ENCODE measurements at regions not wholly inside any gene's neighbourhood (a gene's known extent, or its start where the extent isn't known, plus 50 kb on each side); places are given as distances from the start of the nearest gene placed in this dataset.

DNA sequence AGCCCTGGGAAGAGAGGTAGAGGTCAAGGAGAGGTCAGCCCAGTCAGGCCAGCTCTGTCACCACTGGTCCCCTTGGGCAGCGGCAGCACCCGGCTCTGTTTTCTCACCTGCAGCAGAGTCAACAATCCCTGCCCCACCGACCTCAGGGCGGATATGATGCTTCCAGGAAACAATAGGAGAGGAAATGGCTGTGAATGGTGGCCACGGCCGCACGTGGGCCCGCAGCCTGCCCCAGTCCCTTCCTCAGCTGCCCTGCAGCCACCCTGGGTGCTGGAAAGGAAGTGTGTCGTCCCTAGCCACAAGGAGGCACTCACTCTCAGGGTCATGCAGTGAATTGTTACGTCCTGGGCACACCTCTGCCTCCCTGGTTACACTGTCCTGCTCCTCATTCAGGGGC lies 92.5 kb upstream of the ENPP6 start:
- DNase-seq (ENCODE audit: low spot score), result no peak

DNA sequence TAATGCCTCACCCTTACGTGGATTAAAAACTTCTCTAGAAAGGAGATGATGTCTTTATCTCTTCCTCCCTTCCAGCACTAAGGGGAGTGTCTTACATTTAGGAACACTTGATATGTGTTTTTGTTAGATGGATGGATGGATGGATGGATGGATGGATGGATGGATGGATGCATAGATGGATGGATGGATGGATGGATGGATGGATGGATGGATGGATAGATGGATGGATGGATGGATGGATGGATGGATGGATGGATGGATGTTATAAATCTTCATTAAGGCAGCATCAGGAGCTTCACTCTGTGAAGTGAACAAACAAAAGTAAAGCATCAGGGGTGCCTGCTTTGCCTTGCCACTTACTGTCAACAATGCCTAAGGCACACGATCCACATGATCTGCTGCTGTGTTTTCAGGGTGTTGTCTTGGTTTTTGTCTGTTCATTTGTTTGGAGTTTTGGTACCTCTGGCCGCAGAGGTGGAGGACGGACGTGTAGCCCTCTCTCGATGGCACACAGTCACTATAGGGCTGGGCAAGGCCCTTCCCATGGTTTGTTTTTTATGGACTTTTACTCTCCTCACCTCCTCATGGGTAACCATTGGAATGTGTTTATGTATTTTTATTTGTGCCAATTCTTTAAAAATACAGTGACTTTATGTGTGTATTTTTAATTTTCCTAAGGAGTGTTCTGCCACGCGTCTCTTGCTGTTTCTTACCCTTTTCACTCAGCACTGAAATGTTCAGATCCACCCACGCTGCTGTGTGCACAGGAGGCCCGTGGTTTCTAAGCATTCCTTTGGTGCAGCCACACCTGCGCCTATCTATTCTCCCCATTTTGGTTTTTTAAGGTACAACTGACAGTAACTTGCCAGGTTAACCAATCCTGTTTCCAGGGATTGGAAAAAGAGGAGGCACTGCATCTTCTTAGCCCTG lies 91.8 kb upstream of the ENPP6 start:
- DNase-seq (ENCODE audit: low spot score), result no peak

DNA sequence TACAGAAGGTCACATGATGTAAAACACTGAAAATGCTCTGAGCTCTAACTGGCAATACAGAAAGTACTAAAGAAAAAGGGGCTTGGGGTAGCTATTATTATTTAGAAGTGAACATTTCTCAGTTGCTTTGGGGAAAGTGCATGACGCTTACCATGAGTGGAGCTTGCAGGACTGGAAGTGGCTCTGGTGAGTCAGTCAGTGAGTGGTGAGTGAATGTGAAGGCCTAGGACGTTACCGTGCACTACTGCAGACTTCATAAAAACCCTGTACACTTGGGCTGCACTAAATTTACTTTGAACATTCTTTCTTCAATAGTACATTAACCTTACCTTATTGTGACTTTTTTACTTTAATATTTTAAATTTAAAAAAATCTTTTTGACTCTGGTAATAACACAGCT lies 89.3 kb upstream of the ENPP6 start:
- no peak for DNase-seq (ENCODE audit: low spot score)

DNA sequence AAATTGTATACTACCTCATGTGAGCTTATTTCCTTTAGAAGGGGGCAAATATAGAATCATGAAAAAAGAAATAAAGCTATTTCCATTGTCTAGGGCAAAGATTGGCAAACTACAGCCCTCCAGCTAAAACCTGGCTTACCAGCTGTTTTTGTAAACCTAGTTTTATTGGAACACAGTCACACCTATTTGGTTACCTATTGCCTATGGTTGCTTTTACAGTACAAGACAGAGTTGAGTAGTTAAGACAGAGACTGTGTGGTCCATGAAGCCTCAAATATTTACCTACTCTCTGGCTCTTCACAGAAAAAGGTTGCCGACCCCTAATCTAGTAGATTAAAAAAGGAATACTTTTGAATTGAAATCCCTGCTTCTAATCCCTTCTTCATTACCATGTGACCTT lies 88.8 kb upstream of the ENPP6 start:
- DNase-seq (ENCODE audit: low spot score), result no peak

DNA sequence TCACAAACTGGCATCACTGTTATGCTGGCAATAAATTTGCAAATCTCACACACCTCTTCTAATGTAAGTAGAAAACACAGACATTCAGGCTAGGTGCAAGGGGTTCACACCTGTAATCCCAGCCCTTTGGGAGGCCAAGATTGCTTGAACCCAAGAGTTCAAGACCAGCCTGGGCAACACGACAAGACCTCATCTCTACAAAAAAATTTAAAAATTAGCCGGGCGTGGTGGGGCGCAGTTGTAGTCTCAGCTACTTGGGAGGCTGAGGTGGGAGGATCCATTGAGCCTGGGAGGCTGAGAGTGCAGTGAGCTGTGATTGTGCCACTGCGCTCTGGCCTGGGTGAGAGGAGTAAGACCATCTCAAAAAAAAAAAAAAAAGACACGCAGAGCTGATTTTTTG lies 83.1 kb upstream of the ENPP6 start:
- no peak for DNase-seq (ENCODE audit: low spot score)

DNA sequence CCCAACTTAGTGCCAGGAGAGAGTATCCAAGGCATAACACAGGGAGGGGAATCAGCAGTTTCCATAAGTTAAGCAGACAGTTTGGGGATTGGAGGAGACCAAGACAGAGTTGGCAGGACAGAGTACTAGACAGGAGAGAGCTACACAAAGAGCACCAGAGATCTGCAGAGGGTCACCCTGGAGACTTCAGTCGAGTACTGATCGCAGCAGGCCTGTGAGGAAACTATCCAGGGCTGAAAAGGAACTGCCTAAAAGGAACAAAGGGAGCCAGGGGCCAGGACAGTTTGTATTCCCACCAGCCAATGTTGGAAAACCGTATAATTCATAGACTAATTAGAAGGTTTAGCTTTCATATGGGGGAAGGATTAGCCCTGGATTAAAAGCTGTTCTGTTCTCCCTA lies 80.6 kb upstream of the ENPP6 start:
- DNase-seq (ENCODE audit: low spot score), result no peak

DNA sequence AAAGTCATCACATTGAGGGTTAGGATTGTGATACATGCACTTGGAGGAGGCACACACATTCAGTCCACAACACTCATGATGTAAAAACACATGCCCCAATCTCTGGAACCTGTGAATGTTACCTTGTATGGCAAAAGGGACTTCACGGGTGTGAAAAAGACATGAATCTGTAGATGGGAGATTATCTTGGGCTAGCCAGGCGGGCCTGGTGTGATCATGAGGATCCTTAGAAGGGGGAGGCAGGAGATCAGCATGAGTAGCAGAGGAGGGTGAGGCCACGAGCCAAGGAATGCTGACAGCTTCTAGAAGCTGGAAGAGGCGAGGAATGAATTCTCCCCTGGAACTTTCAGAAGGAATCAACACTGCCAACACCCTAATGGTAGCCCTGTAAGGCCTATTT lies 77.5 kb upstream of the ENPP6 start:
- no peak for DNase-seq (ENCODE audit: low spot score)

DNA sequence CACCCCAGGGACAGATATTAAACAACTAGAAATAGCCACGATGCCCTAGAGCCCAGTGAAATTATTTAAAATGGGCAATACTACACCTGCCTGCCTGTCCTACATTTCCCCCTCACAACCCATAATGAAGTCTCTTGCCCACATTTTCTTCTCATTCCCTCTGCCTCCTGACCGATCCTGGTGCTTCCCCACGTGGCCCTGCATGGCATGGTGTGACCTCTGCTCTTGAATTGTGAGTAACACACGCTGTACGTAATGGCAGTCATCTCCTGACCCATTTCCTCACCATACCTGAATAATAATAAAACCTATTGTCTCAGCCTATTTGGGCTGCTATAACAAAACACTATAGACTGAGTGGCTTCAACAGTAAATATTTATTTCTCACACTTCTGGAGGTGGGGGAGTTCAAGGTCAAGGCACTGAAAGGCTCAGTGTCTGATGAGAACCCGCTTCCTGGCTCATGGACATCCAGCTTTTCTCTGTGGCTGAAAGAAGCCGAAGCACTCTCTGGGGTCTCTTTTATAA lies 77.0 kb upstream of the ENPP6 start:
- no peak for DNase-seq (ENCODE audit: low spot score)

DNA sequence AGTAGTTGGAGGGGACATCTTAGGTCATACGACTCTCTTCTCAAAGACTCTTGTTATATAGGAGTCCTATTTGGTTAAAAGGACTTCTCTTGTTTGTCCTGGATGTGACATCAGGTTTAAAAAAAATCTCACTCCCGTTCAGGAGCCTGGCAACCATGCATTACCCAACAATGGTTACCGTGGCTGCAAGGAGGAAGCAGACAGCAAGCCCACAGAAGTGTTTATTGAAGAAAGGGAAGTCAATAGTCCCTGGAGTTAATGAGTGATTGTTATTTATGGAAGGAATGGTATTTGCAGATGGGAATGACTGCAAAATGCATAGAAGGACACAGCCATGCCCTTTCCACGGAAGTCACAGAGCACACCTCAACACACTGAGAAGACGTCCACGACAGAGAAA lies 75.9 kb upstream of the ENPP6 start:
- DNase-seq (ENCODE audit: low spot score), result no peak

DNA sequence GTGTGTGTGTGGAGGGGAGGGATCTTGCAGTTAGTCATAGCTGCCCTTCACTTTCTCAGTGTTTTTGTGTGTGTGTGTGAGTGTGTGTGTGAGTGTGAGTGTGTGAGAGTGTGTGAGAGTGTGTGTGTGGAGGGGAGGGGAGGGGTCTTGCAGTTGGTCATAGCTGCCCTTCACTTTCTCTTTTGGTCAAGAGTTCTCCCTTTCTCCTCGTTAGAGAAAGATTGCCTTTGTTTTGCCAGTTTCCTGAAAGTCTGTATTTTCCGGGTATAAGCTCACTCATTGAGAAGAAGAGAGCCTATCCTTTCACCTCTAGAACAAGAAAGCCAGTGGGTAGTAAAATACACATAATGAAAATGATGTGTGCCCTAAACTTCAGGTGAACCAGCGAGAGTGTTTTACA lies 75.2 kb upstream of the ENPP6 start:
- no peak for DNase-seq (ENCODE audit: low spot score)

DNA sequence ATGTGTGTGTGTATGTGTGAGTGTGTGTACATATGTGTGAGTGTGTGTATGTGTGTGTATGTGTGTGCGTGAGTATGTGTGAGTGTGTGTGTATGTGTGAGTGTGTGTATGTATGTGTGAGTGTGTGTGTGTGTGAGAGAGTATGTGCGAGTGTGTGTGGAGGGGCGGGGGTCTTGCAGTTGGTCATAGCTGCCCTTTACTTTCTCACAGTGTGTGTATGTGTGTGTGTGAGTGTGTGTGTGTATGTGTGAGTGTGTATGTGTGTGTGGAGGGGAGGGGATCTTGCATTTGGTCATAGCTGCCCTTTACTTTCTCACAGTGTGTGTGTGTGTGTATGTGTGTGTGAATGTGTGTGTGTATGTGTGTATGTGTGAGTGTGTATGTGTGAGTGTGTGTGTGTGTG lies 74.8 kb upstream of the ENPP6 start:
- DNase-seq (ENCODE audit: low spot score), result no peak

DNA sequence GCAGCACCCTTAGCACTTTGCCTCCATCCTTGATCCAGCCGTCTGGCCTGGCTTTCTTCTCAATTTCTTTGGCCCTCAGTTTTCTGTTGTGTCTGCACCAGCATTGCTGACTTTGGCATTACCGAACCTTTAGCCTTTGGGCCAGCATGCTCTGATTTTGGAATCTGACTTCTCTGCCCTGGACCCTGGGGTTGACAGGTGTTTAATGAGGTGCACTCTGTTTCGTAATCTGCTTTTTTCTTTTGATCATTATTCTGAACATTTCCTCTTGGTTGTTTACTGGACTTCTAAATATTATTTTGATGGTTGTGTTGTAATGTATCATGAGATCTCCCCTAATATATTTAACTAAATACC lies 71.5 kb upstream of the ENPP6 start:
- no peak for DNase-seq (ENCODE audit: low spot score)

DNA sequence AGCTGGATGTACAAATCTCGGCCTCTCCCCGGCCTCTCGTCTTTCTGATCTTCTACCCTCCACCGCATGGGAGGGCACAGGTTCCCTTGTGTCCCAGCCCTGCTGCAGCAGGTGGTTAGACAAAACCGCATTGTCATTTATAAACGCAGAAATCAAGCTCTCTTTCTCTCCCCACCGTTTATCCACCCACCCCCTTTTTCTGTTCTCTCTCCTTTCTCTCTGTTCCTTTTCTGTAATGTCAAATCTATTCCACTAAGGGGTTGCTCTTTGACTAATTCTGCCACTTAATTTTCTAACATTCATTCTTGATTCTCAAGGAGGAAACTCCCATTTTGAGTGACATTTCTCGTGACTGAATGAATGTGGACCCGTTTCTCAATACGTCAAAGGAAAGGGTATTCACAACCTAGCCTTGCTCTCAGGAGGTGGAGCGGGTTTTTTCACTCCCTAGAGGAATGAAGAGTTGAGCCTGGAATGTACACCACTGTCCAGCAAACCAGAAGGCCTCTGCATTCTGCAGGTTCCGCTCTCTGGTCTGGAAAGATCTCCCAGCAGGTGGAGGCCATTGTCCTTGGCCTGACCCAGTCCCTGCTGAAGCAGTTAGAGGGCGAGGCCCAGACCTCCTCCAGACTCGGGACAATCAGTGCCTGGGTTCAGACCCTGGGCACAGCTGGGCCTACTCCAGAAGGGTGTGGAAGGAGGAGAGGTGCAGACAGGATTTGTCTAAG lies 70.9 kb upstream of the ENPP6 start:
- DNase-seq (ENCODE audit: low spot score), result no peak

DNA sequence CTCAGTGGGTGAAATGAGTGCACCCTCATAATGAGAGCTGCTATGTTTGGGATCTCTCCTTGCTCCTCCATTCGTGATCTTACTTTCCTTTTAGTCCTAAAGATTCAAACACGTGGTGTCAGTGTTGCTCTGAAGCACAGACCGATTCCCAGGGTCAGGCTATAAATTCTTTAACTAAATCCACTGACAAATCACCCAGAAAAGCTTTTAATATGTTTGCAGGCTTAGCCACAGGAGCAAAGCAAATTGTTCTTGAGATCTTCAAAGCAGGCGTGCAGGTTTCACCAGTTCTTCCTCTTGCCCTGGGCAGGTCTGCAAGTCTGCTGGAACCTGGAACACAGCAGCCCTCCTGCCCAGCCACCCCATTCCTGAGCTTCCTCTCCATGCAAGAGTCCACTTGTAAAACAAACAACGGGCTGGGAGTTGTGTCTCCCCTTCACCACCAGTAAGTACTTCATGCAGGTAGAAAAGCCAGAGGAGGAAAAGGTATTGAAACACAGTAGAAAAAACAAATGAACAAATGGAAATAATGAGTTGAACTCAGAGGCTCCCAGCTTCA lies 70.1 kb upstream of the ENPP6 start:
- no peak for DNase-seq (ENCODE audit: low spot score)

DNA sequence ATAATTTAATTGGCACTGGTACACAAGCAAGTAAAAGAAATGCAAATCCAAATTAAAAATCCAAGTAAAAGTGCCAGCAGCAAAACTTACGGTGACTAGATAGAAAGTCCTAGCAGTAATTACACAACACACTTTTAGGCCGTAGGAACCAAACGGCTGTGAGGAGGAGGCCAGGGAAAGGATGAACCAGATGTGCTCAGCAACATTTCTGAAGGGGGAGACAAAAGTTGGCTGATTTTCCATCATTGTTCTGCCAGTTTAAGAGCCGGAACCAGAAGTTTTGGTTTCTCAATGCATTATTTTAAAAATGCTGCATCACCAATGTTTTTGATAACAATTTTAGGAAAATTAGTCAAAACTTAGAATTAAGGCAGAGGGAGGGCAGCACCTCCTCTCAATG lies 68.7 kb upstream of the ENPP6 start:
- DNase-seq (ENCODE audit: low spot score), result no peak

DNA sequence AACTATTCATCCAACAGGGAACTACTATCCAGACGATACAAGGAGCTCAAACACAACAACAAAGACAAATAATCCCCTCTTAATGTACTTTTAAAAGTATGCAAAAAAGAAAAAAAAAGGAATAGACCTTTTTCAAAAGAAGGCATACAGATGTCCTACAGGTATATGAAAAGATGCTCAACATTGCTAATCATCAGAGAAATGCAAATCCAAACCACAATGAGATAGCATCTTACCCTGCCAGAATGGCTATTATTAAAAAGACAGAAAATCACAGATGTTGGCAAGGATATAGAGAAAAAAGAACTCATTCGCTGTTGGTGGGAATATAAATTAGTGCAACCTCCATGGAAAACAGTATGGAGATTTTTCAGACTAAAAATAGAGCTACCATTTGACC lies 67.1 kb upstream of the ENPP6 start:
- DNase-seq (ENCODE audit: low spot score), result no peak

DNA sequence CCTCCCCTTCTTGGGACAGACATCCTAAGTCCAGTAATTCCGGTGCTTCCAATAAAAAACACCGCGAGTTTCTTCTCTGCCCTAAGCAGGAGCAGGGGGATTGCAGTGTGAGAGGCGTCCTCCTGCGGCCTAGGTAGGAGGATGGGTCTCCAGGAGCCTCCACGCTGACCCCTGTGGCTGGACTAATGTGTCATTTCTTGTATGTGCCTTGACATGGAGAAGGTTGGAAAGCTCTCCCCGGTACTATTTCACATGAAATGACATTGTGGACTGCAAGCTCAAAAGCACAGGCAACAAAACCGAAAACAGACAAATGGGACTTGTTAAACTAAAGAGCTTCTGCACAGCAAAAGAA lies 66.6 kb upstream of the ENPP6 start:
- DNase-seq (ENCODE audit: low spot score), result no peak

DNA sequence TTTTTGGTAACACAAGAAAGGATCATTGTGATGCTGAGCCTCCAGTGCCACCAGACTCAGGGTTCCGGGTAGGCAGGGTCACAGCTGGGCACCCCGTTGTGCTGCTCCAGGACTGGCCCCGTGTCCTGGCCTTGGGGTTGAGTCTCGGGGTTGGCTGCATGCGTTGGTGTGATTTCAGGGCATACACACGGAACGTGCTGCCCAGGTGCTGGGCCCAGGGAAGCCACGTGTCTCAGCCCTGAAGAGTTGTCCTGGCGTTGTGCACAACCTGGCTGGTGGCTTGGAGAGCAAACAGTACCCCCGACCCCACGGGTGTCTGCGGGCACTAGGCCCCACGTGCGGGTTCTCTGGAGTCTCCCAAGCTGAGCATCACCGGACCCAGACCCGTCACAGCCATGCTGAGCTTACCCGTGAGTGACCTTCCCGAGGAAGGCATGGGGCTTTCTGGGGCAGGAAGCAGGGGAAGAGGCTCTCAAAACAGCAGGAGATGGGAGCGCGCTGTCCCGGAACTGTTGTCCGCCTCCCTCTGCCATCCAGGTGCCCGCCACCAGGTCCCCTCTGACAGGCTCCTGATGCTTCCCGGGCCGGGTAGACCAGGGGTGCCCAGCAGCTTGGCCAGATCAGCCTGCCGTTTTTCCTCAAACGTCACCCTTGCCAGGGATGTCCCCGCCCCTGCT lies 66.1 kb upstream of the ENPP6 start:
- peak; percentile 20 for DNase-seq (ENCODE audit: low spot score)

DNA sequence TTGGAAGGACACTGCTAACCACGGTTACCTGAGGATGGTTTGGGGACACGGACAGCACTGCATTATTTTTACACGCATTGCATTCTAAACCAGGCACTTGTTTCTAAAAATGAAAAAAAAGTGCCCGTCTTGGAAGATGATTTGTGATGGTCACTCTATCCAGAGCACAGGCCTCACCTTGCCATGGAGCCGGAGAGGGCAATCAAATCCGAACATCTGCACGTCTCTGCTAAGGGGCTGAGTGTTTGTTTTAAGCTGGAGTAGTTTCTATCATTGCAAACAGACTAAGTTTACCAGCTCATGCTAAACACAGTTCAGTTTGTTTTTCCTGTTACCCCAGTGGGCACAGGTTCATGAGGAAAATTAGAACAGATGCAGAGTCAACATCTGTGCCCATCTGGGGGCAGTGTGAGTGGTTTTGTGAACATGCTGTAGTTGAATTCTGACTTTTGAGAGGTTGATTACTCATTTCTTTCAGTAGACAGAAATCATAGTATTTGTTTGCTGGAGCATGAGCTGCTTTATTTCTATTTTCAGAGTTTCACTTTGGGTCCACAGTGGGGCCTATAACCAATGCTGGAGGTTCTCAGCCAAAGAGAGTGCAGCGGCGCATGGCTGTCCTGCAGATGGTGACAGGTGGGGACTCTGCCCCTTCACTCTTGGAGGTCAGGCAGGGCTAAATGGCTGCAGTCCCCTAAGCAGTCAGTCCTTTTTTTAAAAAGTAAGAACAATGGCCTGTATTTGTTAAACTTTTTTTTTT lies 65.4 kb upstream of the ENPP6 start:
- DNase-seq (ENCODE audit: low spot score), result no peak

DNA sequence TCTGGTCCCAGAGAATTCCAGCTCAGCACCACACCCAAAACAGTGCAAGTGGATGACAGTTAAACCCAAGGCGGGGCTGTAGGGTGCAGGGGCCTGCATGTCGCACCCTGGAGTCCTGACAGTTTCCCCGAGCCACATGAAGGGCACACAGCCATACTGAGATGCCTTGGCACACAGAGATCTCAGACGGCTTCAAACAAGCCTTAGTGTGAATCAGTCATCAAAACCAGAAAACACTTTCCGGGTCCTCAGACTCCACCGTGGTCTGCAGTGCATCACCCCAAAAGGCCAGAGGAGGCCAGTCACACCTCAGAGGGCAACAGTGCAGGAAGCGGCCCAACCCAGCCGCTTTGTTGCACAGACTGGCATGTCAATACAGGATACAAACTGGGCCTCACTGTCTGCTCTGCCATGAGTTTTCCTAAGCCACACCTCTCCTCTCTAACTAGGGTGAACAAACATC lies 64.6 kb upstream of the ENPP6 start:
- no peak for DNase-seq (ENCODE audit: low spot score)

DNA sequence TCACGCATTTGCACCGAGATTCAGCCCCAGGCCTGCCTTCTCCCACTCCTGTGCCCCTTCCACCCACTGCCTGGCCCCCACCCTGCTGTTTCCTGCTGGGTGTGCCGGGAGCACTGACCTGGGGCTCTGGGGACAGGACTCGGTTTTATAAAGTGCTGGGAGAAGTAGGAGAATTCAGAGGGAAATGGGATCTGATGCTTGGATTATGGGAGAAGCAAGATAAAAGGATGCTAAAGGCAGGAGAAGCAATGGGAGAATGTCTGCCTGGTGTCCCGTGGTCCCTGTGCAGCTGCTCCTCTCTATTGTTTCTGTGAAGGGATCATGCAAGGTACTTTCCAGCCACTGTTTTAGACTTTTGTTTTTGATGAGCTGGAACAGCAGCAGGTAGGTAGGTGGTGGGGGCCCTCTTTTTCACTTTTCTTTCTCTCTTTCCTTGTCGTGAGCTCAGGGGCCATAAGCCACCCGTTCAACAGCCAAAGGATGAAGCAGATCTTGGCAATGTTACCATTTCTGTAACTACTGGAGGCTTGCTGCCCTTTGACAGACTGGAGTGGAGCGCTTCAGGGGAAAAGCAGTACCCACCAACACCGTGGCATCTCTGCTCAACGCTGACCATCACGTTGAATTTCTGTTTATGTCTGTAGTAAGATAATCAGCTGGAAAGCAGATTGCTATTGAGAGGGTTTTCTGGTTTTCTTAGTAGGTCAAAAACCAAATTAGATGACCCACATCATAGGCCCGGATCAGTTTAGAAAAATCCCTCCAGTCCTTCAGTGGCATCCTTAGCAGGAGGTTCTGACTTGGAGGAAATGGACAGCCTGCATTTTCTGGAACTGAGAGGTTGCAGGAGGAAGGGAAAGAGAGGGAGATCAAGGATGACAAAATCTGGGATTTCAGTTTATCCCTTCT lies 63.8 kb upstream of the ENPP6 start:
- no peak for DNase-seq (ENCODE audit: low spot score)
